ENCODE measurements at regions not wholly inside any gene's neighbourhood (a gene's known extent, or its start where the extent isn't known, plus 50 kb on each side); places are given as distances from the start of the nearest gene placed in this dataset.

GRCh38 chr2:204197336-204198005 is 260.9 kb downstream of the ICOS start:
- TF ChIP-seq ZNF124 (CRISPR knock-in tag; IDR thresholded peaks at IDR 0.05): no peak
- TF ChIP-seq CTCF (CRISPR knock-in tag; IDR thresholded peaks at IDR 0.05): no peak
- TF ChIP-seq POLR2A (IDR thresholded peaks at IDR 0.05; ENCODE audit: insufficient read depth in 1 of 2, low read depth in 2 of 2, low read length in 2 of 2): no peak
- no peak for TF ChIP-seq FOSL1 (CRISPR knock-in tag; IDR thresholded peaks at IDR 0.05; ENCODE audit: borderline replicate concordance)
- no peak for TF ChIP-seq CREBL2 (CRISPR knock-in tag; IDR thresholded peaks at IDR 0.05; ENCODE audit: borderline replicate concordance)
- TF ChIP-seq NFYB (CRISPR knock-in tag; IDR thresholded peaks at IDR 0.05): no peak
- no peak for TF ChIP-seq SIN3A (IDR thresholded peaks at IDR 0.05; ENCODE audit: borderline replicate concordance, low read depth, low read length)
